ENCODE measurements at regions not wholly inside any gene's neighbourhood (a gene's known extent, or its start where the extent isn't known, plus 50 kb on each side); places are given as distances from the start of the nearest gene placed in this dataset.

- Histone ChIP-seq H3K4me3 (no peak overlapping the region), H3K27ac (no peak overlapping the region), H3K36me3 (no peaks in the 10 kb centered on the region), H3K27me3 (no peaks in the 10 kb centered on the region), H3K4me1 (no peaks in the 10 kb centered on the region), H3K9me3 (no peaks in the 10 kb centered on the region)
- TF ChIP-seq POLR2A (IDR thresholded peaks at IDR 0.05): no peak
- no peak for DNase-seq
These were observed 52.2 kb downstream of the FAT3 start for GRCh38 chr11:92276773-92277172.

DNA sequence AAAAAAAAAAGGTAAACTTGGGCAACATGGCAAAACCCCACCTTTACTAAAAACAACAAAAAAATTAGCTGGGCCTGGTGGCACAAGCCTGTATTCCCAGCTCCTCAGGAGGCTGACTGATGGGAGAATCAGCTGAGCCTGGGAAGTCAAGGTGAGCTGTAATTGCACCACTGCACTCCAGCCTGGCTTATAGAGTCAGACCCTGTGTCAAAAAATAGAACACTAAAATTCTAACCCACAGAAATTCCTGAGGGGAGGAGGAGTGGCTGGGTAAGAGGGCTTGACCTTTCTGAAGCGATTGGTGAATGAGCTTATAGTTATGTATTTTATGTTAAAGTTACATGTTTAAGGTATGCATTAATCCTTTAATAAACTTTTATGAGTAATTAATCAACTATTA is 53.3 kb downstream of the FAT3 start:
- Histone ChIP-seq H3K36me3 (no peaks in the 10 kb centered on the region), H3K4me1 (no peaks in the 10 kb centered on the region), H3K4me3 (no peak overlapping the region), H3K27ac (no peak overlapping the region), H3K27me3 (no peaks in the 10 kb centered on the region), H3K9me3 (no peaks in the 10 kb centered on the region)
- TF ChIP-seq CTCF (IDR thresholded peaks at IDR 0.05) (no peak), POLR2A (IDR thresholded peaks at IDR 0.05) (no peak)
- no peak for DNase-seq

DNA sequence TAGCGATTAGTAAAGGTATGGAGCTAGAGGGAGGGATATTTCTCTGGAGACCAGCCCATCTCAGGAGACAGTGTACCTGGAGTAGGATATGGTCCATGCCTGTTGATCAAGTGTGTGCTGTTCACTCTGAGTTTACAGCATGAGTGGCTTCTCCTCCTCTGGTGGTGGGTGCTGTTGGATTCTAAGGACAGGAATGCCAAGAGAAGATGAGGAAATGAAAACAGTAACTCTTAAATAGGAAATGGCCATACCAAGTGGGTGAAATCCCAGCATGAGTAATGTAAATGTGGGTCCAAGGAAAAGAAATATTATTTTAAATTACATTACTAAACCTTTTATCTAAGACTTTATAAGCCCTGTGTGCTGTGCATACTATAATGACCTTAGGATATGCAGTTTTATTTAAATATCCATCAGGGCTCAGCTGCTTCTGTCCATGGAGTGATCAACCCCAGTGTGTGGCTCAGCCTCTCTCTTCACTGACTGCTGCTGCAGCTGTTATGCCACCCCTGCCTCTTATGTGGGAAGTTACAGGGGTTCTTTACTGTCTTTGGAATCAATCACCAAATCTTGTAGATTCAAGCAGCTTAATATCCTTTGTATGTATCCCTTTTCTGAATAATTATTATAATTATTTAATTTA is 54.3 kb downstream of the FAT3 start:
- H3K27me3 ChIP-seq: no peaks in the 10 kb centered on the region
- H3K36me3 ChIP-seq: no peaks in the 10 kb centered on the region
- no peak for DNase-seq
- TF ChIP-seq POLR2A (IDR thresholded peaks at IDR 0.05): no peak
- TF ChIP-seq CTCF (IDR thresholded peaks at IDR 0.05): no peak
- no peak overlapping the region for H3K27ac ChIP-seq
- no peaks in the 10 kb centered on the region for H3K9me3 ChIP-seq
- H3K4me1 ChIP-seq: no peaks in the 10 kb centered on the region
- no peak overlapping the region for H3K4me3 ChIP-seq

- H3K4me3 ChIP-seq: no peak overlapping the region
- H3K9me3 ChIP-seq: no peaks in the 10 kb centered on the region
- TF ChIP-seq CTCF (IDR thresholded peaks at IDR 0.05) (no peak), POLR2A (IDR thresholded peaks at IDR 0.05) (no peak)
- H3K36me3 ChIP-seq: no peaks in the 10 kb centered on the region
- H3K27me3 ChIP-seq: no peaks in the 10 kb centered on the region
- no peaks in the 10 kb centered on the region for H3K4me1 ChIP-seq
- H3K27ac ChIP-seq: no peak overlapping the region
- DNase-seq: no peak
These were observed 59.5 kb downstream of the FAT3 start for GRCh38 chr11:92284107-92284506.

DNA sequence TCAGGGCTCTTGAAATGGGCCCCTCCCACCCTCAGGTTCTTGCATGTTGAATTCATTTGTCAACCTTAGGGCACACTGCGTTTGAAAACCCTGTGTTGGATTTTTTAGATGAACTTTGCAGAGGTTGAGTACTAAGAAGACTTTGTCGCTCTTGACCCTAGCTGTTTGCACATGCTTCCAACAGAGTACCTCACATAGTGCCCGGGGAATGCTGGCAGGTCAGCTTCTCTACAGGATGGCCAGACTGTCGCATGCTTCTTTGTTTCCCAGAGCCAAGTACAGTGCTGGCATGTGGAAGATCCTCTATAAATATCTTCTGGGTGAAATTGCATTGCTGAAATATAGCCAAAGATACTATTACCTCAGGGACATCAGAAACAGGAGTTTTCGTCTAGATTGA is 59.9 kb downstream of the FAT3 start:
- Histone ChIP-seq H3K4me3 (no peak overlapping the region), H3K9me3 (no peaks in the 10 kb centered on the region)
- no peak for DNase-seq

DNA sequence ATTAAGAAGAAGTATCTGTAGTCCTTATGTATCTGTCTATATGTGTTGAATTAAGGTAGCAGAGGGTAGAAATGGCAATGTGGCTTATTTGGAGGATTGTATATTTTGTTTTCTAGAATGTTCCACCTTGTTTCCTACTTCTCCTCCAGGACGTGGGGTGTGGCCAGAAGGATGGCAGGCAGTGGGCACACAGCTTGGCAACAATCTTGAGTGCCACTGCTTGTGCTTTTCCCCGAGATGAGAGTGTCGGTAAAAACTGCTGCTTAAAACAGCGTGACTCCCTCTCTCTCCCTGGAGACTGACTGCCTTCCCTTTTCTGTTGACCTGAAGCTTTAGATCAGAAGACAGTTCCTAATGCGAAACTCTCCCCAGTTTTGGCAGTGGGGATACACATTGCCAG is 61.2 kb downstream of the FAT3 start:
- Histone ChIP-seq H3K4me3 (no peak overlapping the region), H3K4me1 (no peaks in the 10 kb centered on the region), H3K27me3 (no peaks in the 10 kb centered on the region), H3K27ac (no peak overlapping the region), H3K36me3 (no peaks in the 10 kb centered on the region), H3K9me3 (no peaks in the 10 kb centered on the region)
- TF ChIP-seq CTCF (IDR thresholded peaks at IDR 0.05) (no peak), POLR2A (IDR thresholded peaks at IDR 0.05) (no peak)
- DNase-seq: no peak

More for the DNA sequence above, 59.9 kb downstream of the FAT3 start:
- H3K4me1 ChIP-seq: no peaks in the 10 kb centered on the region
- H3K36me3 ChIP-seq: no peaks in the 10 kb centered on the region
- no peak overlapping the region for H3K27ac ChIP-seq
- TF ChIP-seq CTCF (IDR thresholded peaks at IDR 0.05) (no peak), POLR2A (IDR thresholded peaks at IDR 0.05) (no peak)
- H3K27me3 ChIP-seq: no peaks in the 10 kb centered on the region

All from Peyer's patch (tissue), 4 donors.